WTC11 (cell line): ENCODE measurements at regions not wholly inside any gene's neighbourhood (a gene's known extent, or its start where the extent isn't known, plus 50 kb on each side); places are given as distances from the start of the nearest gene placed in this dataset.
A peak's percentile ranks its signal among the peaks of the same experiment; 100 is the strongest.

Source experiments
- ATAC-seq: fragments of 200-7000 bp; cut with Tn5 transposase; 2 replicates; pipeline ENCODE4 v1.10.0; 2021; ENCODE audit warnings: mild to moderate bottlenecking, moderate library complexity
- CTCF ChIA-PET: fragments of 300-600 bp; sonication (Branson Sonifier 250); formaldehyde crosslinking; loops from one replicate; lab custom pipeline; 2021; ENCODE audit warnings: antibody characterized with exemption; lab: Charles Lee
- POLR2A ChIA-PET: fragments of 350-600 bp; sonication (Branson Sonifier 250); formaldehyde crosslinking; loops from one replicate; lab custom pipeline; 2021; ENCODE audit warnings: antibody characterized with exemption; lab: Charles Lee
- DNase-seq: peaks from one replicate; pipeline ENCODE4 v3.0.0; 2021; ENCODE audit warnings: low spot score
- H3K27ac Mint-ChIP-seq: 2 replicates; pipeline ENCODE4 v1.8.0; 2021; ENCODE audit warnings: mixed read lengths
- H3K27me3 Mint-ChIP-seq: 2 replicates; pipeline ENCODE4 v1.8.0; 2021; ENCODE audit warnings: low read depth, mild to moderate bottlenecking, moderate library complexity, mixed read lengths
- H3K36me3 Mint-ChIP-seq: 2 replicates; pipeline ENCODE4 v1.8.0; 2021; ENCODE audit warnings: mixed read lengths
- H3K4me1 Mint-ChIP-seq: 2 replicates; pipeline ENCODE4 v1.8.0; 2022; ENCODE audit warnings: mixed read lengths
- H3K4me3 Mint-ChIP-seq: 2 replicates; pipeline ENCODE4 v1.8.0; 2021; ENCODE audit warnings: mild to moderate bottlenecking, moderate library complexity, mixed read lengths
- H3K9me3 Mint-ChIP-seq: 2 replicates; pipeline ENCODE4 v1.8.0; 2021; ENCODE audit warnings: mixed read lengths
- CBFB ChIP-seq: sonication (generic); formaldehyde crosslinking; IDR thresholded peaks from 2 replicates; pipeline ENCODE4 v1.8.1; 2022; ENCODE audit warnings: mild to moderate bottlenecking, low read depth, missing genetic modification reagents
- FOXK1 ChIP-seq: sonication (generic); formaldehyde crosslinking; IDR thresholded peaks from 2 replicates; pipeline ENCODE4 v1.8.0; 2022; ENCODE audit warnings: mild to moderate bottlenecking, moderate library complexity, missing genetic modification reagents
- HMGA2 ChIP-seq: fragments of 250-450 bp; sonication (Bioruptor Pico); IDR thresholded peaks from 2 replicates; pipeline ENCODE4 v1.4.0; 2021; ENCODE audit warnings: mild to moderate bottlenecking, moderate library complexity
- MYBL2 ChIP-seq: sonication (generic); formaldehyde crosslinking; IDR thresholded peaks from 2 replicates; pipeline ENCODE4 v1.8.1; 2023; ENCODE audit warnings: mild to moderate bottlenecking, moderate library complexity, missing genetic modification reagents
- NFYB ChIP-seq: sonication (generic); formaldehyde crosslinking; conservative IDR thresholded peaks from 2 replicates; pipeline ENCODE4 v1.8.0; 2022; ENCODE audit warnings: low read depth, missing genetic modification reagents
- PRRX2 ChIP-seq: fragments of 250-450 bp; sonication (Bioruptor Pico); IDR thresholded peaks from 2 replicates; pipeline ENCODE4 v1.8.0; 2021; ENCODE audit warnings: mild to moderate bottlenecking
- SP1 ChIP-seq: sonication (generic); formaldehyde crosslinking; conservative IDR thresholded peaks from 2 replicates; pipeline ENCODE4 v1.8.1; 2022; ENCODE audit warnings: missing genetic modification reagents
- TEAD4 ChIP-seq: sonication (generic); formaldehyde crosslinking; IDR thresholded peaks from 2 replicates; pipeline ENCODE4 v1.8.0; 2022; ENCODE audit warnings: mild to moderate bottlenecking, missing genetic modification reagents
- ZBTB21 ChIP-seq: sonication (generic); formaldehyde crosslinking; IDR thresholded peaks from 2 replicates; pipeline ENCODE4 v1.8.1; 2023; ENCODE audit warnings: mild to moderate bottlenecking, missing genetic modification reagents, borderline replicate concordance
- ZNF121 ChIP-seq: sonication (generic); formaldehyde crosslinking; IDR thresholded peaks from 2 replicates; pipeline ENCODE4 v1.8.0; 2023; ENCODE audit warnings: missing genetic modification reagents
- ZNF671 ChIP-seq: fragments of 250-450 bp; sonication (Bioruptor Pico); IDR thresholded peaks from 2 replicates; pipeline ENCODE4 v1.8.0; 2021; ENCODE audit warnings: mild to moderate bottlenecking
- TF ChIP-seq, protein P1 (sequence below): fragments of 250-450 bp; sonication (Bioruptor Pico); conservative IDR thresholded peaks from 2 replicates; pipeline ENCODE4 v1.9.0; 2021; ENCODE audit warnings: mild to moderate bottlenecking
- TF ChIP-seq, protein P2 (sequence below): fragments of 250-450 bp; sonication (Bioruptor Pico); IDR thresholded peaks from 2 replicates; pipeline ENCODE4 v1.9.0; 2021; ENCODE audit warnings: mild to moderate bottlenecking, borderline replicate concordance
- TF ChIP-seq, protein P3 (sequence below): sonication (generic); formaldehyde crosslinking; IDR thresholded peaks from 2 replicates; pipeline ENCODE4 v1.8.1; 2023; ENCODE audit warnings: mild to moderate bottlenecking, missing genetic modification reagents
- TF ChIP-seq, protein P4 (sequence below): sonication (generic); formaldehyde crosslinking; IDR thresholded peaks from 2 replicates; pipeline ENCODE4 v1.8.1; 2022; ENCODE audit warnings: mild to moderate bottlenecking, moderate library complexity, missing genetic modification reagents
- TF ChIP-seq, protein P5 (sequence below): sonication (generic); formaldehyde crosslinking; conservative IDR thresholded peaks from 2 replicates; pipeline ENCODE4 v1.8.1; 2022; ENCODE audit warnings: mild to moderate bottlenecking, missing genetic modification reagents
- TF ChIP-seq, protein P6 (sequence below): sonication (generic); formaldehyde crosslinking; IDR thresholded peaks from 2 replicates; pipeline ENCODE4 v1.8.1; 2023; ENCODE audit warnings: mild to moderate bottlenecking, missing genetic modification reagents, borderline replicate concordance
- TF ChIP-seq, protein P7 (sequence below): sonication (generic); formaldehyde crosslinking; IDR thresholded peaks from 2 replicates; pipeline ENCODE4 v1.8.0; 2022; ENCODE audit warnings: mild to moderate bottlenecking, missing genetic modification reagents
- TF ChIP-seq, protein P8 (sequence below): fragments of 250-450 bp; sonication (Bioruptor Pico); IDR thresholded peaks from 2 replicates; pipeline ENCODE4 v1.9.0; 2021; ENCODE audit warnings: moderate library complexity, mild to moderate bottlenecking, inconsistent platforms, borderline replicate concordance

DNA sequence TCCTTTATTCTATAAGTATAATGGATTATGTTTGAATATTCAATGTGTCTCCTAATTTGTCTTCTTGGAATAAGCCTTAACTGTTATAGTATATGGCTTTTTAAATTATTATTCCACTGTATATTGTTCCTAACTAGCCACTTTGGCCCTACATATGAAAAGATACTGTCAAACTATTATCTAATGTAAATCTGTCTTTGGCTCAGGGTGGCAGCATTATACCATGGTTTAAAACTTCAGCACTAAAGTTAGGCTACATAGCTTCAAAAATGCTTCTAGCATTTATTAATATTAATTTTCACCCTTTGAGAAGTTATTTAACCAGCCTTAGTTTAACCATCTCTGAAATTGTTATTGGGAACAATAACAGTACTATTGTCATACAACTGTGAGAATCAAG is 543.1 kb upstream of the MBL2 start:
- ATAC-seq (no peak), DNase-seq (no peak)
- Mint-ChIP-seq H3K27ac (no peak overlapping the region), H3K27me3 (no peaks in the 10 kb centered on the region), H3K4me3 (no peak overlapping the region), H3K9me3 (peaks cover 14% of the 10 kb centered on the region), H3K36me3 (peaks cover 10% of the 10 kb centered on the region; the same call in 1 of the 2 replicates), H3K4me1 (peaks cover 42% of the 10 kb centered on the region)
- CTCF ChIA-PET = interaction anchor here (0.6 to 1.6 kb wide), 8 partner anchors 138 to 1485 kb away, joined by 3 to 8 read pairs (median 4); partner anchors contain the start of gene PCDH15
- TF ChIP-seq, protein P1, sequence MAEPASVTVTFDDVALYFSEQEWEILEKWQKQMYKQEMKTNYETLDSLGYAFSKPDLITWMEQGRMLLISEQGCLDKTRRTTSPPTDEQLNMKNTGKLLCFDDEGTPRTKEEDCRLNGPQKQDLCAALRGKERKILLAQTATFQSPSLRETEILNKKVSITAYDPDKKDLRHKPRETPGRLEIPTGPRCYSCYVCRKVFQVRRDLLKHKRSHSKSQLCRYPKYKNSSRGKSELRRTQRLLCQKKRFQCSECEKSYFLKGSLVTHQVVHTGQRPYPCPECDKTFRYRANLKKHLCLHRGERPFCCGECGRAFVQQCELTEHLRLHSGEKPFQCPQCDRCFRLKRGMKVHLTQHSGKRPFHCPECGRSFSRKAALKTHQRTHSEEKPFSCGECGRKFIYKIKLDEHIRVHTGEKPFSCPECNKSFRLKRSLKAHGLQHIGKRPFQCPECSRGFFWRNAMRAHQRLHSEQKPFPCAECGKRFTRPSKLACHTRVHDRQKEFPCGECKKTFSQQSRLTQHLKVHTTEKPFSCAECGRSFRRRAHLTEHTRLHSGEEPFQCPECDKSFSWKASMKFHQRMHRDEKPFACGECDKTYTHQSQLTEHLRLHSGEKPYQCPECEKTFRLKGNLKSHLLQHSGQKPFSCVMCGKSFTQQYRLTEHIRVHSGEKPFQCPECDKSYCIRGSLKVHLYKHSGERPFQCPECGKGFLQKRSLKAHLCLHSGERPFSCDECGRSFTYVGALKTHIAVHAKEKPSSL (CRISPR knock-in tag) = no peak
- no peak for TF ChIP-seq ZNF121
- POLR2A ChIA-PET = no interaction called here

DNA sequence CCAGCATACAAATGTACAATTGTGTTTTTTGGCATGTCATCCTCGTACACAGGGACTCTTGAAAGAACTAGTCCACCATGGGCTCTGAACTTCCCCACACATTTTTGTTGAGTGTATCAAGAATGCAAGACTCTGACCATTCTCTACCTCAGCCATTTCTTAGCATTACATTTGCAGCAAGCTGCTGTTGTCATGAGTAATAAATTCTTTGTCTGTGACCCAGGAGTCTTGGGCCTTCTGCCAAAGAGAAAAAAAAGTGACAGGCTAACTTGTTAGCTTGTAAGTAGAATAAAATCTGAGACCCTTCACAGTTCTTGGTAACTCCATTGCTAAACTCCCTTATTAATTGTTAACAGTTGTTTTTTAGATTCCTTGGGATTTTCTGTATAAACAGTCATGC is 542.3 kb upstream of the MBL2 start:
- H3K4me1 Mint-ChIP-seq = peaks cover 40% of the 10 kb centered on the region
- POLR2A ChIA-PET = no interaction called here

DNA sequence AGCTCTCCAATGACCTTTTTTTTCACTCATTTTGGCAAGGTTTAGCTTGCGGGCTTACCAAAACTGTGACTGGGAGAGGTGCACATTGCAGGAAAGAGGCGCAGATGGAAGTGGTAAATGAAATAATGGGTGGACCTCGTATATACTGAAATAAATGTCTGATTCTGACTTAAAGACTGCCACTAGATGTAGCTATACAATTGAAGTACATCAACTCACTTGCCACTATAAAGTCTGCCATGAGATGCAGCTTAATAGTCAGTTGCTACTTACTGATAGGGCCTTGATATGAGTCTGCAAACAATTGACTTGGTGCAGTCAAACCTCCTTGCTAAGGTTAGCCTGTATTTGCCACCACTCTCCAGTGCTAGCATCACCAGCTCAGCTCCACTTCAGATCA is 525.9 kb upstream of the MBL2 start:
- Mint-ChIP-seq H3K27ac (no peak overlapping the region), H3K9me3 (peaks cover 48% of the 10 kb centered on the region), H3K27me3 (no peaks in the 10 kb centered on the region), H3K4me1 (no peaks in the 10 kb centered on the region), H3K36me3 (peaks cover 40% of the 10 kb centered on the region), H3K4me3 (no peak overlapping the region)
- ATAC-seq (no peak), DNase-seq (no peak)
- CTCF ChIA-PET = no interaction called here
- POLR2A ChIA-PET = no interaction called here
- no peak for TF ChIP-seq ZNF121
- TF ChIP-seq, protein P2, sequence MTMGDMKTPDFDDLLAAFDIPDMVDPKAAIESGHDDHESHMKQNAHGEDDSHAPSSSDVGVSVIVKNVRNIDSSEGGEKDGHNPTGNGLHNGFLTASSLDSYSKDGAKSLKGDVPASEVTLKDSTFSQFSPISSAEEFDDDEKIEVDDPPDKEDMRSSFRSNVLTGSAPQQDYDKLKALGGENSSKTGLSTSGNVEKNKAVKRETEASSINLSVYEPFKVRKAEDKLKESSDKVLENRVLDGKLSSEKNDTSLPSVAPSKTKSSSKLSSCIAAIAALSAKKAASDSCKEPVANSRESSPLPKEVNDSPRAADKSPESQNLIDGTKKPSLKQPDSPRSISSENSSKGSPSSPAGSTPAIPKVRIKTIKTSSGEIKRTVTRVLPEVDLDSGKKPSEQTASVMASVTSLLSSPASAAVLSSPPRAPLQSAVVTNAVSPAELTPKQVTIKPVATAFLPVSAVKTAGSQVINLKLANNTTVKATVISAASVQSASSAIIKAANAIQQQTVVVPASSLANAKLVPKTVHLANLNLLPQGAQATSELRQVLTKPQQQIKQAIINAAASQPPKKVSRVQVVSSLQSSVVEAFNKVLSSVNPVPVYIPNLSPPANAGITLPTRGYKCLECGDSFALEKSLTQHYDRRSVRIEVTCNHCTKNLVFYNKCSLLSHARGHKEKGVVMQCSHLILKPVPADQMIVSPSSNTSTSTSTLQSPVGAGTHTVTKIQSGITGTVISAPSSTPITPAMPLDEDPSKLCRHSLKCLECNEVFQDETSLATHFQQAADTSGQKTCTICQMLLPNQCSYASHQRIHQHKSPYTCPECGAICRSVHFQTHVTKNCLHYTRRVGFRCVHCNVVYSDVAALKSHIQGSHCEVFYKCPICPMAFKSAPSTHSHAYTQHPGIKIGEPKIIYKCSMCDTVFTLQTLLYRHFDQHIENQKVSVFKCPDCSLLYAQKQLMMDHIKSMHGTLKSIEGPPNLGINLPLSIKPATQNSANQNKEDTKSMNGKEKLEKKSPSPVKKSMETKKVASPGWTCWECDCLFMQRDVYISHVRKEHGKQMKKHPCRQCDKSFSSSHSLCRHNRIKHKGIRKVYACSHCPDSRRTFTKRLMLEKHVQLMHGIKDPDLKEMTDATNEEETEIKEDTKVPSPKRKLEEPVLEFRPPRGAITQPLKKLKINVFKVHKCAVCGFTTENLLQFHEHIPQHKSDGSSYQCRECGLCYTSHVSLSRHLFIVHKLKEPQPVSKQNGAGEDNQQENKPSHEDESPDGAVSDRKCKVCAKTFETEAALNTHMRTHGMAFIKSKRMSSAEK (CRISPR knock-in tag) = no peak
- TF ChIP-seq, protein P3, sequence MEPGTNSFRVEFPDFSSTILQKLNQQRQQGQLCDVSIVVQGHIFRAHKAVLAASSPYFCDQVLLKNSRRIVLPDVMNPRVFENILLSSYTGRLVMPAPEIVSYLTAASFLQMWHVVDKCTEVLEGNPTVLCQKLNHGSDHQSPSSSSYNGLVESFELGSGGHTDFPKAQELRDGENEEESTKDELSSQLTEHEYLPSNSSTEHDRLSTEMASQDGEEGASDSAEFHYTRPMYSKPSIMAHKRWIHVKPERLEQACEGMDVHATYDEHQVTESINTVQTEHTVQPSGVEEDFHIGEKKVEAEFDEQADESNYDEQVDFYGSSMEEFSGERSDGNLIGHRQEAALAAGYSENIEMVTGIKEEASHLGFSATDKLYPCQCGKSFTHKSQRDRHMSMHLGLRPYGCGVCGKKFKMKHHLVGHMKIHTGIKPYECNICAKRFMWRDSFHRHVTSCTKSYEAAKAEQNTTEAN (CRISPR knock-in tag) = no peak
- TF ChIP-seq, protein P4, sequence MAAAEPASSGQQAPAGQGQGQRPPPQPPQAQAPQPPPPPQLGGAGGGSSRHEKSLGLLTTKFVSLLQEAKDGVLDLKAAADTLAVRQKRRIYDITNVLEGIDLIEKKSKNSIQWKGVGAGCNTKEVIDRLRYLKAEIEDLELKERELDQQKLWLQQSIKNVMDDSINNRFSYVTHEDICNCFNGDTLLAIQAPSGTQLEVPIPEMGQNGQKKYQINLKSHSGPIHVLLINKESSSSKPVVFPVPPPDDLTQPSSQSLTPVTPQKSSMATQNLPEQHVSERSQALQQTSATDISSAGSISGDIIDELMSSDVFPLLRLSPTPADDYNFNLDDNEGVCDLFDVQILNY = no peak

More for the DNA sequence above, 542.3 kb upstream of the MBL2 start:
- Mint-ChIP-seq H3K27ac (peak overlapping the region; percentile 72), H3K4me3 (no peak overlapping the region), H3K9me3 (peaks cover 14% of the 10 kb centered on the region), H3K27me3 (no peaks in the 10 kb centered on the region), H3K36me3 (peaks cover 10% of the 10 kb centered on the region; the same call in 1 of the 2 replicates)
- ATAC-seq (no peak), DNase-seq (no peak)
- TF ChIP-seq FOXK1 (no peak), HMGA2 (no peak), CBFB (no peak), NFYB (no peak), TEAD4 (CRISPR knock-in tag) (no peak), PRRX2 (CRISPR knock-in tag) (no peak), MYBL2 (CRISPR knock-in tag) (no peak), SP1 (CRISPR knock-in tag) (no peak), ZNF671 (no peak), ZBTB21 (CRISPR knock-in tag) (no peak)
- TF ChIP-seq, protein P5, sequence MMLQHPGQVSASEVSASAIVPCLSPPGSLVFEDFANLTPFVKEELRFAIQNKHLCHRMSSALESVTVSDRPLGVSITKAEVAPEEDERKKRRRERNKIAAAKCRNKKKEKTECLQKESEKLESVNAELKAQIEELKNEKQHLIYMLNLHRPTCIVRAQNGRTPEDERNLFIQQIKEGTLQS (CRISPR knock-in tag) = no peak
- TF ChIP-seq, protein P6, sequence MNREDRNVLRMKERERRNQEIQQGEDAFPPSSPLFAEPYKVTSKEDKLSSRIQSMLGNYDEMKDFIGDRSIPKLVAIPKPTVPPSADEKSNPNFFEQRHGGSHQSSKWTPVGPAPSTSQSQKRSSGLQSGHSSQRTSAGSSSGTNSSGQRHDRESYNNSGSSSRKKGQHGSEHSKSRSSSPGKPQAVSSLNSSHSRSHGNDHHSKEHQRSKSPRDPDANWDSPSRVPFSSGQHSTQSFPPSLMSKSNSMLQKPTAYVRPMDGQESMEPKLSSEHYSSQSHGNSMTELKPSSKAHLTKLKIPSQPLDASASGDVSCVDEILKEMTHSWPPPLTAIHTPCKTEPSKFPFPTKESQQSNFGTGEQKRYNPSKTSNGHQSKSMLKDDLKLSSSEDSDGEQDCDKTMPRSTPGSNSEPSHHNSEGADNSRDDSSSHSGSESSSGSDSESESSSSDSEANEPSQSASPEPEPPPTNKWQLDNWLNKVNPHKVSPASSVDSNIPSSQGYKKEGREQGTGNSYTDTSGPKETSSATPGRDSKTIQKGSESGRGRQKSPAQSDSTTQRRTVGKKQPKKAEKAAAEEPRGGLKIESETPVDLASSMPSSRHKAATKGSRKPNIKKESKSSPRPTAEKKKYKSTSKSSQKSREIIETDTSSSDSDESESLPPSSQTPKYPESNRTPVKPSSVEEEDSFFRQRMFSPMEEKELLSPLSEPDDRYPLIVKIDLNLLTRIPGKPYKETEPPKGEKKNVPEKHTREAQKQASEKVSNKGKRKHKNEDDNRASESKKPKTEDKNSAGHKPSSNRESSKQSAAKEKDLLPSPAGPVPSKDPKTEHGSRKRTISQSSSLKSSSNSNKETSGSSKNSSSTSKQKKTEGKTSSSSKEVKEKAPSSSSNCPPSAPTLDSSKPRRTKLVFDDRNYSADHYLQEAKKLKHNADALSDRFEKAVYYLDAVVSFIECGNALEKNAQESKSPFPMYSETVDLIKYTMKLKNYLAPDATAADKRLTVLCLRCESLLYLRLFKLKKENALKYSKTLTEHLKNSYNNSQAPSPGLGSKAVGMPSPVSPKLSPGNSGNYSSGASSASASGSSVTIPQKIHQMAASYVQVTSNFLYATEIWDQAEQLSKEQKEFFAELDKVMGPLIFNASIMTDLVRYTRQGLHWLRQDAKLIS (CRISPR knock-in tag) = no peak
- TF ChIP-seq, protein P7, sequence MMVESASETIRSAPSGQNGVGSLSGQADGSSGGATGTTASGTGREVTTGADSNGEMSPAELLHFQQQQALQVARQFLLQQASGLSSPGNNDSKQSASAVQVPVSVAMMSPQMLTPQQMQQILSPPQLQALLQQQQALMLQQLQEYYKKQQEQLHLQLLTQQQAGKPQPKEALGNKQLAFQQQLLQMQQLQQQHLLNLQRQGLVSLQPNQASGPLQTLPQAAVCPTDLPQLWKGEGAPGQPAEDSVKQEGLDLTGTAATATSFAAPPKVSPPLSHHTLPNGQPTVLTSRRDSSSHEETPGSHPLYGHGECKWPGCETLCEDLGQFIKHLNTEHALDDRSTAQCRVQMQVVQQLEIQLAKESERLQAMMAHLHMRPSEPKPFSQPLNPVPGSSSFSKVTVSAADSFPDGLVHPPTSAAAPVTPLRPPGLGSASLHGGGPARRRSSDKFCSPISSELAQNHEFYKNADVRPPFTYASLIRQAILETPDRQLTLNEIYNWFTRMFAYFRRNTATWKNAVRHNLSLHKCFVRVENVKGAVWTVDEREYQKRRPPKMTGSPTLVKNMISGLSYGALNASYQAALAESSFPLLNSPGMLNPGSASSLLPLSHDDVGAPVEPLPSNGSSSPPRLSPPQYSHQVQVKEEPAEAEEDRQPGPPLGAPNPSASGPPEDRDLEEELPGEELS (CRISPR knock-in tag) = no peak
- TF ChIP-seq, protein P8, sequence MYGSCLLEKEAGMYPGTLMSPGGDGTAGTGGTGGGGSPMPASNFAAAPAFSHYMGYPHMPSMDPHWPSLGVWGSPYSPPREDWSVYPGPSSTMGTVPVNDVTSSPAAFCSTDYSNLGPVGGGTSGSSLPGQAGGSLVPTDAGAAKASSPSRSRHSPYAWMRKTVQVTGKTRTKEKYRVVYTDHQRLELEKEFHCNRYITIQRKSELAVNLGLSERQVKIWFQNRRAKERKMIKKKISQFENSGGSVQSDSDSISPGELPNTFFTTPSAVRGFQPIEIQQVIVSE (CRISPR knock-in tag) = no peak
- CTCF ChIA-PET = interaction anchor here (1.5 to 1.6 kb wide), 2 partner anchors 363 to 497 kb away, joined by 6 to 8 read pairs; no protein-coding TSS in a partner anchor
